ENCODE measurements at regions not wholly inside any gene's neighbourhood (a gene's known extent, or its start where the extent isn't known, plus 50 kb on each side); places are given as distances from the start of the nearest gene placed in this dataset.
"Not testable (repeated sequence)": the region's sequence is repeated elsewhere in the genome, so short reads cannot be mapped to it uniquely, and the experiment has no call there.

DNA sequence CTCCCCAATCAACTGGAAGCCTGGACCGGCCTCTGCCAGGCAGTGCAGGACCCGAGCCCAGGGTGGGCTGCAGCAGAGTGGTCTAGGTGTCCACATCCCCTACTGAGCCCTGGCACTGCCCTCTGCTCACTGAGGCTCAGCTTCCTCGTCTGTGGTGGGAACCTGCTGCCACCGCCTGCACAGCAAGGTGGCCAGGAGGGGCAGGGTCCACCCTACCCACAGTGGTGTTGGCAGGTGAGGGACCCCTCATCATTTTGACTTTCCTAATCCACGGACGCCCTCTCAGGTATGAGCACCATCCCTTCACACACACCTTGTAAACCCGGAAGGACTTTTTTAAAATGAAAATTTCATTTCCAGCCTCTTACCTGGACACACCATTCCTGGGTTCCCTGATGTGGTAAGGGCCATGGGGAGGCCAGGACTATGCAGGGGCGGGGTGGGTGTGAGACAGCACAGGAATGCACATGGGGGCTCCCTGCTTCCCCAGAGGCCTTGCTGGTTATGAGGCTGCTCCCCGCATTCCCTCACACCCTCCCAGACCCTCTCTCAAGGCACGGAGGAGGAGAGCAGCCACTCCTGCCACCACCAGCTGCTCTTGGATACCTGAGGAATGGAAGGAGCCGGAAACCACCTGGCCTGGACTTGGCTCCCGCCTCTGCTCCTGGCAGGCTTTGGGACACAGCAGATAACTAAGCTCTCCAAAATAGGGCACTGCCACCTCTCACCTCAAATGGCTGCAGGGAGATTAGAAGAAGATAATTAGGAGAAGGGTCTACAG, 185.9 kb upstream of the TPM1 start:
- TF ChIP-seq POU2F2 (IDR thresholded peaks at IDR 0.05; ENCODE audit: low read depth, low read length) (no peak), SPI1 (IDR thresholded peaks at IDR 0.05; ENCODE audit: low read depth, low read length) (no peak), PAX5 (IDR thresholded peaks at IDR 0.05; ENCODE audit: insufficient read depth, low read length, severe bottlenecking) (no peak), TAF1 (IDR thresholded peaks at IDR 0.05; ENCODE audit: low read depth, low read length) (no peak), POLR2AphosphoS5 (IDR thresholded peaks at IDR 0.05; ENCODE audit: low read depth, low read length) (no peak), POLR2A (IDR thresholded peaks at IDR 0.05; ENCODE audit: low read depth, low read length) (no peak)
- FAIRE-seq (no peak), DNase-seq (ENCODE audit: insufficient read length, low spot score) (no peak)

DNA sequence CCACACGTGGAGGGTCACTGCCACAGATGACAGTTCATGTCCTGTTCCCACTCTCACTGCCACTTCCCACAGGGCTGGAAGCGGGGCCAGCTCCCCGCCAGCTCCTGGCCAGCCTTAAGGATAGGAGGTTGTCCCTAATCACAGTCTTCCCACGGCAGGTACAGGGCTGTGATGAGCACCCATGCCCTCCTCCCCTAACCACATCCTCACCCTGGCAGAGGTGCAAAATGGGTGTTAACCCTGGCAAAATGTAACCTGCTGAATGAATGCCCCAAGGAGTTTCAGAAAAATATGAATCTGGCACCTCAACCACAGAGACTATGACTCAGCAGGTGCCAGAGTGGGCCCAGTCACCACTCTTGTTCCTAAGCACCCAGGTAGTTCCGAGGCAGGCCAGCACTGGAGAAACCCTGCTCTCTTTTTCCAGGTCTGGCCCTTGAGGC, 185.1 kb upstream of the TPM1 start:
- TF ChIP-seq PAX5 (IDR thresholded peaks at IDR 0.05; ENCODE audit: insufficient read depth, low read length, severe bottlenecking), result no peak
- TF ChIP-seq POLR2AphosphoS5 (IDR thresholded peaks at IDR 0.05; ENCODE audit: low read depth, low read length), result no peak
- no peak for TF ChIP-seq POLR2A (IDR thresholded peaks at IDR 0.05; ENCODE audit: low read depth, low read length)
- no peak for TF ChIP-seq SPI1 (IDR thresholded peaks at IDR 0.05; ENCODE audit: low read depth, low read length)
- TF ChIP-seq POU2F2 (IDR thresholded peaks at IDR 0.05; ENCODE audit: low read depth, low read length), result no peak
- TF ChIP-seq TAF1 (IDR thresholded peaks at IDR 0.05; ENCODE audit: low read depth, low read length), result no peak
- FAIRE-seq (no peak), DNase-seq (ENCODE audit: insufficient read length, low spot score) (no peak)

- FAIRE-seq (no peak), DNase-seq (ENCODE audit: insufficient read length, low spot score) (no peak)
- TF ChIP-seq POLR2AphosphoS5 (IDR thresholded peaks at IDR 0.05; ENCODE audit: low read depth, low read length) (no peak), POLR2A (IDR thresholded peaks at IDR 0.05; ENCODE audit: low read depth, low read length) (no peak), TAF1 (IDR thresholded peaks at IDR 0.05; ENCODE audit: low read depth, low read length) (no peak), SPI1 (IDR thresholded peaks at IDR 0.05; ENCODE audit: low read depth, low read length) (no peak), PAX5 (IDR thresholded peaks at IDR 0.05; ENCODE audit: insufficient read depth, low read length, severe bottlenecking) (no peak), POU2F2 (IDR thresholded peaks at IDR 0.05; ENCODE audit: low read depth, low read length) (no peak)
Measured at GRCh38 chr15:62858343-62858742, 184.2 kb upstream of the TPM1 start.

GRCh38 chr15:62862717-62863116, 179.8 kb upstream of the TPM1 start:
- DNase-seq (ENCODE audit: insufficient read length, low spot score) (no peak), FAIRE-seq (no peak)

GRCh38 chr15:62866366-62866765, 176.2 kb upstream of the TPM1 start:
- TF ChIP-seq POU2F2 (IDR thresholded peaks at IDR 0.05; ENCODE audit: low read depth, low read length), result no peak
- no peak for TF ChIP-seq TAF1 (IDR thresholded peaks at IDR 0.05; ENCODE audit: low read depth, low read length)
- TF ChIP-seq PAX5 (IDR thresholded peaks at IDR 0.05; ENCODE audit: insufficient read depth, low read length, severe bottlenecking), result no peak
- no peak for TF ChIP-seq SPI1 (IDR thresholded peaks at IDR 0.05; ENCODE audit: low read depth, low read length)
- no peak for TF ChIP-seq POLR2A (IDR thresholded peaks at IDR 0.05; ENCODE audit: low read depth, low read length)
- TF ChIP-seq POLR2AphosphoS5 (IDR thresholded peaks at IDR 0.05; ENCODE audit: low read depth, low read length), result no peak
- FAIRE-seq (no peak), DNase-seq (ENCODE audit: insufficient read length, low spot score) (no peak)

More at GRCh38 chr15:62862717-62863116, 179.8 kb upstream of the TPM1 start:
- TF ChIP-seq TAF1 (IDR thresholded peaks at IDR 0.05; ENCODE audit: low read depth, low read length) (no peak), POU2F2 (IDR thresholded peaks at IDR 0.05; ENCODE audit: low read depth, low read length) (no peak)

GRCh38 chr15:62867844-62868243, 174.7 kb upstream of the TPM1 start:
- no peak for DNase-seq (ENCODE audit: insufficient read length, low spot score)
- no peak for FAIRE-seq
- TF ChIP-seq PAX5 (IDR thresholded peaks at IDR 0.05; ENCODE audit: insufficient read depth, low read length, severe bottlenecking), result no peak

GRCh38 chr15:62868507-62868906, 174.0 kb upstream of the TPM1 start:
- DNase-seq (ENCODE audit: insufficient read length, low spot score) (no peak), FAIRE-seq (no peak)
- TF ChIP-seq PAX5 (IDR thresholded peaks at IDR 0.05; ENCODE audit: insufficient read depth, low read length, severe bottlenecking), result no peak
- TF ChIP-seq POLR2AphosphoS5 (IDR thresholded peaks at IDR 0.05; ENCODE audit: low read depth, low read length), result no peak
- TF ChIP-seq TAF1 (IDR thresholded peaks at IDR 0.05; ENCODE audit: low read depth, low read length), result no peak
- TF ChIP-seq POU2F2 (IDR thresholded peaks at IDR 0.05; ENCODE audit: low read depth, low read length), result no peak
- no peak for TF ChIP-seq SPI1 (IDR thresholded peaks at IDR 0.05; ENCODE audit: low read depth, low read length)
- no peak for TF ChIP-seq POLR2A (IDR thresholded peaks at IDR 0.05; ENCODE audit: low read depth, low read length)

GRCh38 chr15:62869116-62869515, 173.4 kb upstream of the TPM1 start:
- DNase-seq (ENCODE audit: insufficient read length, low spot score) (no peak), FAIRE-seq (no peak)
- TF ChIP-seq POLR2AphosphoS5 (IDR thresholded peaks at IDR 0.05; ENCODE audit: low read depth, low read length) (no peak), POLR2A (IDR thresholded peaks at IDR 0.05; ENCODE audit: low read depth, low read length) (no peak), SPI1 (IDR thresholded peaks at IDR 0.05; ENCODE audit: low read depth, low read length) (no peak), TAF1 (IDR thresholded peaks at IDR 0.05; ENCODE audit: low read depth, low read length) (no peak), PAX5 (IDR thresholded peaks at IDR 0.05; ENCODE audit: insufficient read depth, low read length, severe bottlenecking) (no peak), POU2F2 (IDR thresholded peaks at IDR 0.05; ENCODE audit: low read depth, low read length) (no peak)

DNA sequence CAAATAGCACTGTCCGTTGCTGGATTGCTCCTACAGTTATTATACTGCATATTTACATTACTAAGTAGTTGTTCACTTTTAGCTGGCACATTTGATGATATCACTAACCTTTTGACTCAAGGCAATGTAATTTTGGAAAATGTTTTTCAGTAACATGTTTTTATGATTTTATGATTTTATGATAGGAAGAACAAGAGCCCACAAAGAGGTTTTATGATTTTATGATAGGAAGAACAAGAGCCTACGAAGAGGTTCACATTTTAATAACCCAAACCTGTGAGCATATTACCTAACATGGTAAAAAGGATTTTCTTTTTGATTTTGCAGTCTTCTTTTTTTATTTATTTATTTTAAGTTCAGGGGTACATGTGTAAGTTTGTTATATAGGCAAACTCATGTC, 172.3 kb upstream of the TPM1 start:
- DNase-seq (ENCODE audit: insufficient read length, low spot score), result no peak
- no peak for FAIRE-seq
- TF ChIP-seq POLR2AphosphoS5 (IDR thresholded peaks at IDR 0.05; ENCODE audit: low read depth, low read length) (no peak), POLR2A (IDR thresholded peaks at IDR 0.05; ENCODE audit: low read depth, low read length) (no peak), SPI1 (IDR thresholded peaks at IDR 0.05; ENCODE audit: low read depth, low read length) (no peak), POU2F2 (IDR thresholded peaks at IDR 0.05; ENCODE audit: low read depth, low read length) (no peak), TAF1 (IDR thresholded peaks at IDR 0.05; ENCODE audit: low read depth, low read length) (no peak), PAX5 (IDR thresholded peaks at IDR 0.05; ENCODE audit: insufficient read depth, low read length, severe bottlenecking) (no peak)

- FAIRE-seq; DNase-seq (ENCODE audit: insufficient read length, low spot score): not testable (repeated sequence)
Measured at GRCh38 chr15:62870701-62871100, 171.8 kb upstream of the TPM1 start.
